ENCODE measurements at regions not wholly inside any gene's neighbourhood (a gene's known extent, or its start where the extent isn't known, plus 50 kb on each side); places are given as distances from the start of the nearest gene placed in this dataset.

DNA sequence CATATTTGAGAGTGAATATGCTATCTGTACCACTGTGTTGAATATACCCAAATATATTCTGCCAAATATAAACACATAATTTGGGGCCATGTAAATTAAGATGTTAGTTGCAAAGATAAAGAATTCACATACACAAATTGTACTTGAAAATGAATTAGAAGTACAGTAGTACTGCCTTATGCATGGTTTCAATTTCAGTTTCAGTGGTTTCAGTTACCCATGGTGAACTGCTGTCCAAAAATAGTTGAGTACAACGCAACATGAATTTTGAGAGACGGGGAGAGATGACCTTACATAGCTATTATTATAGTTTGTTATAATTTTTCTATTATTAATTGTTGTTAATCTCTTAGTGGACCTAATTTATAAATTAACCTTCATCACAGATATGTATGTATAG lies 1313.0 kb upstream of the FAM98A start:
- TF ChIP-seq, protein P1, sequence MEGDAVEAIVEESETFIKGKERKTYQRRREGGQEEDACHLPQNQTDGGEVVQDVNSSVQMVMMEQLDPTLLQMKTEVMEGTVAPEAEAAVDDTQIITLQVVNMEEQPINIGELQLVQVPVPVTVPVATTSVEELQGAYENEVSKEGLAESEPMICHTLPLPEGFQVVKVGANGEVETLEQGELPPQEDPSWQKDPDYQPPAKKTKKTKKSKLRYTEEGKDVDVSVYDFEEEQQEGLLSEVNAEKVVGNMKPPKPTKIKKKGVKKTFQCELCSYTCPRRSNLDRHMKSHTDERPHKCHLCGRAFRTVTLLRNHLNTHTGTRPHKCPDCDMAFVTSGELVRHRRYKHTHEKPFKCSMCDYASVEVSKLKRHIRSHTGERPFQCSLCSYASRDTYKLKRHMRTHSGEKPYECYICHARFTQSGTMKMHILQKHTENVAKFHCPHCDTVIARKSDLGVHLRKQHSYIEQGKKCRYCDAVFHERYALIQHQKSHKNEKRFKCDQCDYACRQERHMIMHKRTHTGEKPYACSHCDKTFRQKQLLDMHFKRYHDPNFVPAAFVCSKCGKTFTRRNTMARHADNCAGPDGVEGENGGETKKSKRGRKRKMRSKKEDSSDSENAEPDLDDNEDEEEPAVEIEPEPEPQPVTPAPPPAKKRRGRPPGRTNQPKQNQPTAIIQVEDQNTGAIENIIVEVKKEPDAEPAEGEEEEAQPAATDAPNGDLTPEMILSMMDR (IDR thresholded peaks at IDR 0.05; ENCODE audit: low read depth, low read length), result no peak
- no peak for TF ChIP-seq EZH2phosphoT487 (IDR thresholded peaks at IDR 0.05; ENCODE audit: low read depth)

All from OCI-LY3 (cell line).